ENCODE measurements at regions not wholly inside any gene's neighbourhood (a gene's known extent, or its start where the extent isn't known, plus 50 kb on each side); places are given as distances from the start of the nearest gene placed in this dataset.

DNA sequence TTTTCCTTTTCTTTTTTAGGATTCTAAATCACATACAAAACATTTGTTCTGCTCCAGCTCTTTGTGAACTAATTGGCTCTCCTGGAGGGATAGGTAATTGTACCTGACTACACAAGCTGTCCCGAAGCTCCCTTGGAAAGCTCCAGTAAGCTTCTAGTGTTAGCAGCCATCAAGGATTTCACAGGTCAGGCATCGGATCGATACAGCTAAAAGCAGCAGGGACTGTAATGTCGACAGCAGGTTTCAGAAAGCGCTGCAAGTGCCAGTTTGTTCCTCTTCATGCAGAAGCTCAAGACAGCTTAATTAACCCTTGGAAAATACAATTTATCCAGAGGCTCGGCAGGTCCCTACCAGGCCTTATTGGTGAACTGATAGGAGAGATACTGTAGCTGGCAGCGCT, 87.2 kb upstream of the VRK2 start:
- no peaks in the 10 kb centered on the region for H3K9me3 Mint-ChIP-seq
- H3K27ac Mint-ChIP-seq: no peak overlapping the region
- H3K4me1 Mint-ChIP-seq: no peaks in the 10 kb centered on the region

DNA sequence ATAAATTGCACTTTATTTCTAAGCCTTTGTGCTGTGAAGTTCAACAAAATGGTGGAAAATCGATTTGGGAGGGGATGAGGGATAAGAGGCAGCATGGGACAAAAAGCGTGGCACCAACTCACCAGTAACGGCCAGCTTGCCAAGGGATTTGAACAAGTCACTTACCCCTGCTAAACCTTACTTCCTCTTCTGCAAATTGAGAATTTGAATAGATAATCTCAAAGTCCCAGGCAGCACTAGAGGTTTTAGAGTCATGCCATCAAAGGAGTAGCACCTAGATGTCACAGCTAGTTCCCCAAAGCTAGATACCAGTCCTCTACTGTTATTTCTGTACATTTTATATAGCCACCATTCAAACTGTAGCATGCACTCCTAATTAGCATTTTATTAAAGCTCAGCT, 83.7 kb upstream of the VRK2 start:
- DNase-seq: no peak
- ATAC-seq (replicated peaks): peak; percentile 21 to 46
- Mint-ChIP-seq H3K36me3 (no peaks in the 10 kb centered on the region), H3K27me3 (no peaks in the 10 kb centered on the region), H3K4me1 (no peaks in the 10 kb centered on the region), H3K4me3 (no peak overlapping the region), H3K27ac (no peak overlapping the region), H3K9me3 (no peaks in the 10 kb centered on the region)

More for the DNA sequence above, 87.2 kb upstream of the VRK2 start:
- ATAC-seq (replicated peaks) (no peak), DNase-seq (no peak)
- Mint-ChIP-seq H3K36me3 (no peaks in the 10 kb centered on the region), H3K27me3 (no peaks in the 10 kb centered on the region), H3K4me3 (no peak overlapping the region)

DNA sequence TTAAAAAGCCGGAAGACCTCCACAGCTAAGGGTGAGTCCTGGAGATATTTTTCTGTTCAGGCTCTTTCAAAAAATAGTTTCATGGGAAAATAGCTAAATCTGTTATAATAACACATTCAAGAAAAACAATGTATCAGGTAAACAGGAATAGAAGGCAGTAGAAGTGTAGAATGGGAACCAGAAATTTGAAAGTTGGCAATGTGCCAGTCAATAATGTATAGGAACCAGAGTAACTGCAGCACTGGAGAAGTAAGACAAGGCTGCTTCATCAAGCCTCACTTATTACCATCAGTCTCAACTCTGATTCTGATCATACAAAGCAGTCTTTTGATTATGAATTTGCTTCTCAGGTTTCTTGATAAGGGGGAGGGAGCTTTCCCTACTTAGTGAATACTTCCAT, 81.4 kb upstream of the VRK2 start:
- H3K36me3 Mint-ChIP-seq: no peaks in the 10 kb centered on the region
- H3K4me1 Mint-ChIP-seq: no peaks in the 10 kb centered on the region
- no peaks in the 10 kb centered on the region for H3K9me3 Mint-ChIP-seq
- DNase-seq (no peak), ATAC-seq (replicated peaks) (no peak)
- H3K27ac Mint-ChIP-seq: no peak overlapping the region
- H3K4me3 Mint-ChIP-seq: no peak overlapping the region
- no peaks in the 10 kb centered on the region for H3K27me3 Mint-ChIP-seq

DNA sequence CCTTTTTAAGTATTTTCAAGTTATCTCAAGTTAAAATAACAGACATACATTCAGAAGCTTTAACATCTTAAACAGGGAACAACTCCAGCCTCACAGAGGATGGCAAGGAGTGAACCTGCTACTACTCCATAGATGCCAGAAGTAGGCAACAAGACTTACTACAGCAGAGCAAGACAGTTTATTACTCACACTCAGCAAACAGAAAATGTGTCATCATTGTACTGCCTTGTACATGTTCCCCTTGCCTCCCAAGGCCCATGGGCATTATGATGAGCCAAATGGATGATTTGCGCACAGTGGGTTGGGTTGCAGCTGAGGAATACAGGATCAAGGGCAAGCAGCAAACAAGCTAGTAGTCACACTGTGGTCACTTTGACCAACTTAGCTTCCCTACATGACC, 80.6 kb upstream of the VRK2 start:
- Mint-ChIP-seq H3K27me3 (no peaks in the 10 kb centered on the region), H3K27ac (no peak overlapping the region), H3K4me1 (no peaks in the 10 kb centered on the region), H3K36me3 (no peaks in the 10 kb centered on the region), H3K4me3 (no peak overlapping the region), H3K9me3 (no peaks in the 10 kb centered on the region)
- ATAC-seq (replicated peaks) (no peak), DNase-seq (no peak)

DNA sequence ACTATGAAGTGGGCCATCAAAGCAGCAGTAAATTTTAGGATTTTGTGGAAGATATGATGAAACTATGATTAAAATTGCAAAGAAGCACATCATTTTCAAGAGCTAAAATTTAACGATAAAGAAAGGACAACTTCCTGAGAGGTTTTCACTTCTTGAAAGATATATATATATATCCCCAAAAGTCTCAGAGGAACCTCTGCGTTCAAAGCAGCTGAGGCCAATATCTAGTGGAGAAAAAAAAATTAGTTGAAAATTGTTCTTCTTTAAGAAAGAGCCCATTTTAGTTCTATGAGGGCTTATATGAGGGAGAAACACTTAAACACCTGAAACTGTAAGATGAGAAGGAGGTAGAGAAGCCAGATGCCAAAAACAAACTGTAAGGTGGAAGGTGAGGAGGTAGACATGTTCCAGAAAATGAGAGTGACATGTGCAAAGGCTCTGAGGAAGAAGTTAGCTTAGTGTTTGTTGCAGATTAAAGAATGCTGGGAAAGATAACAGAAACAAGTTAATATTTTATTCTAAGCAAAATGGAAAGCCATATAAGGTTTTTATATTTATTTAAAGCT, 72.9 kb upstream of the VRK2 start:
- peak; percentile 23 to 27 for ATAC-seq (replicated peaks)
- peaks cover 0 to 2% of the 10 kb centered on the region in 2 donors for H3K9me3 Mint-ChIP-seq
- peak overlapping the region; percentile 61 for H3K27ac Mint-ChIP-seq

DNA sequence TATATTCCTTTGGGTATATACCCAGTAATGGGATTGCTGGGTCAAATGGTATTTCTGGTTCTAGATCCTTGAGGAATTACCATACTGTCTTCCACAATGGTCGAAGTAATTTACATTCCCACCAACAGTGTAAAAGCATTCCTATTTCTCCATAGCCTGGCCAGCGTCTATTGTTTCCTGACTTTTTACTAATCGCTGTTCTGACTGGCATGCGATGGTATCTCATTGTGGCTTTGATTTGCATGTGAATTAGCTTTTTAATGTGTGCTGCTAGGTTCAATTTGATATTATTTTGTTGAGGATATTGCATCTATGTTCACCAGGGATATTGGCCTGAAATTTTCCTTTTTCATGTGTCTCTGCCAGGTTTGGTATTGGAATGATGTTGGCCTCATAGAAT, 67.4 kb upstream of the VRK2 start:
- DNase-seq (no peak), ATAC-seq (replicated peaks) (no peak)
- Mint-ChIP-seq H3K27me3 (no peaks in the 10 kb centered on the region), H3K36me3 (peaks cover 0 to 11% of the 10 kb centered on the region in 2 donors), H3K27ac (no peak overlapping the region), H3K9me3 (peaks cover 0 to 4% of the 10 kb centered on the region in 2 donors), H3K4me1 (peaks cover 12 to 20% of the 10 kb centered on the region in 2 donors), H3K4me3 (no peak overlapping the region)

More for the DNA sequence above, 72.9 kb upstream of the VRK2 start:
- peaks cover 14 to 28% of the 10 kb centered on the region in 2 donors for H3K4me1 Mint-ChIP-seq
- H3K27me3 Mint-ChIP-seq: no peaks in the 10 kb centered on the region
- peaks cover 0 to under 1% of the 10 kb centered on the region in 2 donors for H3K36me3 Mint-ChIP-seq
- no peak for DNase-seq
- peak overlapping the region; percentile 49 to 62 for H3K4me3 Mint-ChIP-seq

DNA sequence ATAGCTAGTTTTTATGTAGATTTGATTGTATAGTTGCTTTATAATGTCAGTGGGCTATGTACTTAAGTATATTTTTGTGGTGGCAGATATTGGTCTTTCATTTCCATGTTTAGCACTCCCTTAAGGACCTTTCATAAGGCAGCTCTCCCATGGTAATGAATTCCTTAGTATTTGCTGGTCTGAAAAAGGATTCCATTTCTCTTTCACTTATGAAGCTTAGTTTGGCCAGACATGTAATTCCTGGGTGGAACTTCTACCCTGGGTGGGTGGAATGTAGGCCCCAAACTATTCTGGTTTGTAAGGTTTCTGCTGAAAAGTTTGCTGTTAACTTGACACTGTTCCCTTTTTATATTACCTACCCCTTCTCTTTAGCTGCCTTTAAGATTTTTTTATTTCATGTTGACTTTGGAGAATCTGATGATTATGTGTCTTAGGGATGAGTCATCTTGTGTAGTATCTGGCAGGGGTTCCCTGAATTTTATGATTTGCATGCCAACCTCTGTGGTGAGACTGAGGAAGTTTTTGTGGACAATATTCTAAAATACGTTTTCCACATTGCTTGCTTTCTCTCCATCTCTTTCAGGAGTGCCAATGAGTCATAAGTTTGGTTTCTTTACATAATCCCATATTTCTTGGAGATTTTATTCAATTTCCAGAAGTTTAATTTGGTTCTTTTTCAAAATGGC, 65.4 kb upstream of the VRK2 start:
- H3K4me1 Mint-ChIP-seq: peaks cover 6 to 13% of the 10 kb centered on the region in 2 donors
- peaks cover 0 to 11% of the 10 kb centered on the region in 2 donors for H3K36me3 Mint-ChIP-seq
- H3K4me3 Mint-ChIP-seq: no peak overlapping the region
- no peak for ATAC-seq (replicated peaks)
- no peak for DNase-seq
- H3K27me3 Mint-ChIP-seq: no peaks in the 10 kb centered on the region
- H3K9me3 Mint-ChIP-seq: peaks cover 0 to 4% of the 10 kb centered on the region in 2 donors
- no peak overlapping the region for H3K27ac Mint-ChIP-seq

DNA sequence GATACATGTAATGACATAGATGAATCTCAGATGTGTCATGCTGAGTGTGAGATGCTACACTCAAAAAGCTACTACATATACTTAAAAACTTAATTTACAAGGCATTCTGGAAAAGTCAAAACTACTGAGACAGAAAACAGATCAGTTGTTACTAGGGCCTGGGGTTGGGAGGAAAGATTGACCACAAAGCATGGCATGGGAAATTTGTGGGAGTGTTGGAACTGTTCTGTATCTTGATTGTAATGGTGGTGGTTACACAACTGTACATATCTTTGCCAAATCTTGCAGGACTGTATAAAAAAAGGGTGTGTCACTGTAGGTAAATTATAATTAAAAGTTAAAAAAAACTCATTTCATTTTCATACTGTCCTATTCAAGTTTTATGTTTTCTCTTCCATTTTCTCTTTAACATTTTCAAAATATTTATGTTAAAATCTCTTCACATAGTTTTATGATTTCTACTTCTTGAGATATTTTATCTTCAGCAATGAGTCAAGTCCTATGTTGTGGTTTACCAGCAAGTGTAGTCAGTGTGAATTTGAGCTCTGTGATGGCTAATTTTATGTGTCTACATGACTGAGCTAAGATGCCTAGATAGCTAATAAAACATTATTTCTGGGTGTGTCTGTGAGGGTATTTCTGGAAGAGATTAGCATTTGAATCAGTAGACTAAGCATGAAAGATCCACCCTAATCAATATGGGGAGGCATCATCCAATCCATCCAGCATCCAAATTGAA, 58.6 kb upstream of the VRK2 start:
- no peak overlapping the region for H3K4me3 Mint-ChIP-seq
- no peaks in the 10 kb centered on the region for H3K9me3 Mint-ChIP-seq
- DNase-seq (no peak), ATAC-seq (replicated peaks) (no peak)
- H3K36me3 Mint-ChIP-seq: peaks cover 0 to 2% of the 10 kb centered on the region in 2 donors
- H3K4me1 Mint-ChIP-seq: peaks cover 7 to 11% of the 10 kb centered on the region in 2 donors
- no peak overlapping the region for H3K27ac Mint-ChIP-seq
- no peaks in the 10 kb centered on the region for H3K27me3 Mint-ChIP-seq

DNA sequence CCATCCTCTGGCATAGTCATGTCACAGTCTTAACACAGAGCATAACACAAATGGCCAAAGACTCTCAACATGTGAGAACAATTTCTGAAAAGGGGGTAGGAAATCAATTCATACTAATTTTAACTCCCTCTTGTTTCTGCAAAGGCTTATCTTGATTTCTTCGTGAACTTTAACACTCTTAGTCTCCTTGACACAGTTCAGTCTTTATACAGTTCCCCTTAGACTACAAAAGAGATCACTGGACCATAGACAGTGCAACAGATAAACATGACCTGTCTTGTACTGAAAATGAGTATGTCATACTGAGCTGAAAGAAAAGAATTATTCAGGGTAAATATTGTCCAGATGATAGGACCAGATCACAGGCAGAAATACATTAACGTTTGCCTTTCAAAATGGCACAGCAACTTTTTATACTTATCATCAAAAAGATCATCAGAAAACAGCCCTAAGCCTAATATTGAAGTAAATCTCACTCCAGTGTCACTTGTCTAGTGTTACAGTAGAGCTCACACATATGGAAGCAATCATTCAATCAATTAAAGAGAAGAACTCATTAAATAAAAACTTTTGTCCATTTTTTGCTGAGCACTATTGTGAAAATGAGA, 56.4 kb upstream of the VRK2 start:
- Mint-ChIP-seq H3K9me3 (no peaks in the 10 kb centered on the region), H3K4me3 (no peak overlapping the region), H3K27ac (no peak overlapping the region), H3K4me1 (peaks cover 7 to 11% of the 10 kb centered on the region in 2 donors), H3K27me3 (no peaks in the 10 kb centered on the region), H3K36me3 (no peaks in the 10 kb centered on the region)
- no peak for DNase-seq
- peak; percentile 78 to 81 for ATAC-seq (replicated peaks)

All from stimulated activated naive B cell treated with anti-CD40 and anti-IgM and Interleukin-4, amounts not matched to agents 10 μg/mL and 1 μg/mL and 100 μg/mL, for 72 hours (primary cell).